ENCODE measurements at regions not wholly inside any gene's neighbourhood (a gene's known extent, or its start where the extent isn't known, plus 50 kb on each side); places are given as distances from the start of the nearest gene placed in this dataset.

GRCh38 chr6:121993362-121993761 lies 406.1 kb upstream of the HSF2 start:
- TF ChIP-seq EP300 (IDR thresholded peaks at IDR 0.05; ENCODE audit: borderline replicate concordance): no peak
- TF ChIP-seq MAX (IDR thresholded peaks at IDR 0.05): no peak
- TF ChIP-seq CEBPB (IDR thresholded peaks at IDR 0.05): no peak
- TF ChIP-seq FOXM1 (IDR thresholded peaks at IDR 0.05; ENCODE audit: borderline replicate concordance, low read depth): no peak
- no peak for TF ChIP-seq USF1 (IDR thresholded peaks at IDR 0.05)
- no peak for TF ChIP-seq TAF1 (IDR thresholded peaks at IDR 0.05; ENCODE audit: low read depth)
- no peak for TF ChIP-seq TCF12 (IDR thresholded peaks at IDR 0.05; ENCODE audit: low read depth)
- TF ChIP-seq REST (IDR thresholded peaks at IDR 0.05; ENCODE audit: low read depth): no peak
- no peak for TF ChIP-seq NFIC (IDR thresholded peaks at IDR 0.05)
- no peak for TF ChIP-seq YY1 (IDR thresholded peaks at IDR 0.05; ENCODE audit: low read depth)
- no peak for TF ChIP-seq ZBTB7A (IDR thresholded peaks at IDR 0.05; ENCODE audit: low read depth)
- no peak for TF ChIP-seq TEAD4 (IDR thresholded peaks at IDR 0.05)
- TF ChIP-seq CREB1 (IDR thresholded peaks at IDR 0.05; ENCODE audit: low read depth): no peak

GRCh38 chr6:121994919-121995318 lies 404.5 kb upstream of the HSF2 start:
- TF ChIP-seq TAF1 (IDR thresholded peaks at IDR 0.05; ENCODE audit: low read depth) (no peak), FOXM1 (IDR thresholded peaks at IDR 0.05; ENCODE audit: borderline replicate concordance, low read depth) (no peak), EGR1 (IDR thresholded peaks at IDR 0.05) (no peak), MAX (IDR thresholded peaks at IDR 0.05) (no peak), EP300 (IDR thresholded peaks at IDR 0.05; ENCODE audit: borderline replicate concordance) (no peak), ZBTB7A (IDR thresholded peaks at IDR 0.05; ENCODE audit: low read depth) (no peak), YY1 (IDR thresholded peaks at IDR 0.05; ENCODE audit: low read depth) (no peak), NFIC (IDR thresholded peaks at IDR 0.05) (no peak), USF1 (IDR thresholded peaks at IDR 0.05) (no peak), CEBPB (IDR thresholded peaks at IDR 0.05) (no peak), TEAD4 (IDR thresholded peaks at IDR 0.05) (no peak), TCF12 (IDR thresholded peaks at IDR 0.05; ENCODE audit: low read depth) (no peak), CREB1 (IDR thresholded peaks at IDR 0.05; ENCODE audit: low read depth) (no peak), REST (IDR thresholded peaks at IDR 0.05; ENCODE audit: low read depth) (no peak), RAD21 (IDR thresholded peaks at IDR 0.05; ENCODE audit: low read depth) (no peak)

- TF ChIP-seq REST (IDR thresholded peaks at IDR 0.05; ENCODE audit: low read depth) (no peak), USF1 (IDR thresholded peaks at IDR 0.05) (no peak), RAD21 (IDR thresholded peaks at IDR 0.05; ENCODE audit: low read depth) (no peak), EP300 (IDR thresholded peaks at IDR 0.05; ENCODE audit: borderline replicate concordance) (no peak), EGR1 (IDR thresholded peaks at IDR 0.05) (no peak), FOXM1 (IDR thresholded peaks at IDR 0.05; ENCODE audit: borderline replicate concordance, low read depth) (no peak), TCF12 (IDR thresholded peaks at IDR 0.05; ENCODE audit: low read depth) (no peak), NFIC (IDR thresholded peaks at IDR 0.05) (no peak), TEAD4 (IDR thresholded peaks at IDR 0.05) (no peak), TAF1 (IDR thresholded peaks at IDR 0.05; ENCODE audit: low read depth) (no peak), CREB1 (IDR thresholded peaks at IDR 0.05; ENCODE audit: low read depth) (no peak), MAX (IDR thresholded peaks at IDR 0.05) (no peak), ZBTB7A (IDR thresholded peaks at IDR 0.05; ENCODE audit: low read depth) (no peak)
These were observed 400.8 kb upstream of the HSF2 start for GRCh38 chr6:121998631-121999030.

Measured in Ishikawa (cell line).